HL-60 (cell line): ENCODE measurements at regions not wholly inside any gene's neighbourhood (a gene's known extent, or its start where the extent isn't known, plus 50 kb on each side); places are given as distances from the start of the nearest gene placed in this dataset.

Experiments used
- DNase-seq, 2 experiments: peaks; one replicate each; pipeline ENCODE4 v3.0.0-alpha.2; 2010 to 2020; ENCODE audit warnings: low read depth in 1 of 2, low spot score in 1 of 2
- H3K27ac ChIP-seq: fragments of 250-450 bp; sonication (Bioruptor Pico); replicated peaks from 2 replicates; pipeline ENCODE4 v1.5.1; 2020; ENCODE audit warnings: mild to moderate bottlenecking, moderate library complexity
- H3K27me3 ChIP-seq: fragments of 250-450 bp; sonication (Bioruptor Pico); 2 replicates; pipeline ENCODE4 v1.5.1; 2021; ENCODE audit warnings: mild to moderate bottlenecking, moderate library complexity; ENCODE audit not compliant: insufficient read depth, poor library complexity, severe bottlenecking
- H3K4me3 ChIP-seq: replicated peaks from 2 replicates; pipeline ENCODE4 v1.5.1; 2011; ENCODE audit warnings: mild to moderate bottlenecking, control low read depth, low read length; ENCODE audit not compliant: insufficient read depth
- CTCF ChIP-seq: IDR thresholded peaks from one replicate; pipeline ENCODE4 v1.5.1; 2011; ENCODE audit warnings: low read length, control low read depth, inconsistent platforms; ENCODE audit not compliant: insufficient read depth
- GABPA ChIP-seq: IDR thresholded peaks from 2 replicates; pipeline ENCODE4 v1.6.1; 2012; ENCODE audit warnings: low read depth
- POLR2AphosphoS5 ChIP-seq: IDR thresholded peaks from 2 replicates; pipeline ENCODE4 v1.6.1; 2012; ENCODE audit warnings: low read depth
- REST ChIP-seq: IDR thresholded peaks from 2 replicates; pipeline ENCODE4 v1.6.1; 2012; ENCODE audit warnings: low read depth; ENCODE audit not compliant: insufficient replicate concordance
- SPI1 ChIP-seq: IDR thresholded peaks from 2 replicates; pipeline ENCODE4 v1.6.1; 2012; ENCODE audit warnings: low read depth, mild to moderate bottlenecking, borderline replicate concordance

- DNase-seq = no peak
- TF ChIP-seq CTCF = no peak
- no peak for TF ChIP-seq SPI1
- TF ChIP-seq REST = no peak
- no peak for TF ChIP-seq POLR2AphosphoS5
- no peak for TF ChIP-seq GABPA
Measured at GRCh38 chr17:14593956-14594355, 293.1 kb downstream of the HS3ST3B1 start.

GRCh38 chr17:14590459-14591250 lies 289.8 kb downstream of the HS3ST3B1 start:
- DNase-seq = no peak
- Histone ChIP-seq H3K4me3 (no peak overlapping the region), H3K27ac (no peak overlapping the region), H3K27me3 (no peaks in the 10 kb centered on the region)
- TF ChIP-seq REST (no peak), CTCF (no peak), SPI1 (no peak), GABPA (no peak), POLR2AphosphoS5 (no peak)

More at GRCh38 chr17:14593956-14594355, 293.1 kb downstream of the HS3ST3B1 start:
- Histone ChIP-seq H3K27me3 (no peaks in the 10 kb centered on the region), H3K4me3 (no peak overlapping the region), H3K27ac (no peak overlapping the region)

- TF ChIP-seq GABPA (no peak), POLR2AphosphoS5 (no peak), SPI1 (no peak), CTCF (no peak), REST (no peak)
- H3K27me3 ChIP-seq = no peaks in the 10 kb centered on the region
- DNase-seq = no peak
Measured at GRCh38 chr17:14585099-14585498, 284.2 kb downstream of the HS3ST3B1 start.

More at GRCh38 chr17:14585099-14585498, 284.2 kb downstream of the HS3ST3B1 start:
- no peak overlapping the region for H3K27ac ChIP-seq
- H3K4me3 ChIP-seq = no peak overlapping the region
